Activated CD4-positive, alpha-beta T cell treated with anti-CD3 and anti-CD28 coated beads for 24 hours (primary cell): ENCODE measurements at regions not wholly inside any gene's neighbourhood (a gene's known extent, or its start where the extent isn't known, plus 50 kb on each side); places are given as distances from the start of the nearest gene placed in this dataset.

Experiments used
- DNase-seq, 2 donors: peaks; one replicate each; pipeline ENCODE4 v3.0.0-alpha.2; 2020; ENCODE audit warnings: low read depth in 2 of 2

- DNase-seq = no peak
Measured at GRCh38 chr20:9919271-9920014, 80.6 kb upstream of the PAK5 start.

- no peak for DNase-seq
Measured at GRCh38 chr20:9918348-9918747, 79.5 kb upstream of the PAK5 start.

- DNase-seq = no peak
Measured at GRCh38 chr20:9916761-9917160, 77.9 kb upstream of the PAK5 start.

GRCh38 chr20:9912858-9913434 is 74.1 kb upstream of the PAK5 start:
- peak in 1 of 2 donors; percentile 10 for DNase-seq

GRCh38 chr20:9912290-9912689 is 73.4 kb upstream of the PAK5 start:
- DNase-seq = no peak

- DNase-seq = no peak
Measured at GRCh38 chr20:9911519-9911918, 72.6 kb upstream of the PAK5 start.

GRCh38 chr20:9909167-9909566 is 70.3 kb upstream of the PAK5 start:
- no peak for DNase-seq

GRCh38 chr20:9903048-9903655 is 64.3 kb upstream of the PAK5 start:
- DNase-seq = no peak

- no peak for DNase-seq
Measured at GRCh38 chr20:9889270-9889981, 50.5 kb upstream of the PAK5 start.
